Right lobe of liver (tissue), 6 donors: ENCODE measurements at regions not wholly inside any gene's neighbourhood (a gene's known extent, or its start where the extent isn't known, plus 50 kb on each side); places are given as distances from the start of the nearest gene placed in this dataset.

Source experiments
- ATAC-seq, 4 donors: fragments of 200-7000 bp; cut with Tn5 transposase; one replicate each; pipeline ENCODE4 v1.9.1; 2020; ENCODE audit warnings: mild to moderate bottlenecking in 4 of 4, moderate library complexity in 4 of 4
- DNase-seq, 3 donors: peaks; one replicate each; pipeline ENCODE4 v3.0.0-alpha.2; 2020
- H3K27ac ChIP-seq, 3 donors: fragments of 200-600 bp; one replicate each; pipeline ENCODE4 v1.8.0; 2022
- H3K27me3 ChIP-seq, 2 donors: fragments of 200-600 bp; one replicate each; pipeline ENCODE4 v1.8.0; 2022
- H3K36me3 ChIP-seq, 4 donors: fragments of 200-600 bp; sonication (generic) in 1 of 4; one replicate each; pipeline versions ENCODE4 v1.5.1 to v1.8.0; 2017 to 2022; ENCODE audit warnings: control low read depth in 1 of 4
- H3K4me1 ChIP-seq, 4 donors: fragments of 200-600 bp; sonication (generic) in 1 of 4; one replicate each; pipeline versions ENCODE4 v1.5.1 to v1.8.0; 2017 to 2022; ENCODE audit warnings: control low read depth in 1 of 4
- H3K4me3 ChIP-seq, 3 donors: fragments of 200-600 bp; one replicate each; pipeline ENCODE4 v1.8.0; 2022
- H3K9me3 ChIP-seq, 4 donors: fragments of 200-600 bp; sonication (generic) in 1 of 4; one replicate each; pipeline versions ENCODE4 v1.5.1 to v1.8.0; 2017 to 2022; ENCODE audit warnings: control low read depth in 1 of 4
- POLR2A ChIP-seq: fragments of 450-650 bp; IDR thresholded peaks from one replicate; pipeline ENCODE4 v1.6.1; 2017; ENCODE audit warnings: antibody characterized with exemption, mild to moderate bottlenecking
- WGBS: methylation state at CpG from one replicate; pipeline ENCODE4 v1.1.6; 2018; ENCODE audit warnings: low coverage, low lambda C conversion rate; ENCODE audit not compliant: insufficient coverage; ENCODE audit errors: missing lambda C conversion rate; 5-methylcytosine and 5-hydroxymethylcytosine counted together
- intact Hi-C, 2 donors: fragments of 100-400 bp; cut with DNase I; formaldehyde crosslinking; loops; one replicate each; pipeline versions ENCODE4 v1.11.2 to v1.14.1; 2022
- TF ChIP-seq, protein P1 (sequence below), 4 donors: fragments of 200-600 bp in 3 of 4; fragments of 450-650 bp in 1 of 4; IDR thresholded peaks; one replicate each; pipeline versions ENCODE4 v1.5.1 to v1.8.0; 2016 to 2022; ENCODE audit warnings: antibody characterized with exemption in 4 of 4, mild to moderate bottlenecking in 2 of 4
- donor health status: DM: no; HTN: yes; CAD: no.
- donor health status: DM: no; HTN: no; CAD: no.
- donor health status: DM: no; HTN: no; CAD: no.
- donor health status: DM: no; HTN: yes; CAD: no.
- donor health status: DM: no; HTN: yes; CAD: no.

DNA sequence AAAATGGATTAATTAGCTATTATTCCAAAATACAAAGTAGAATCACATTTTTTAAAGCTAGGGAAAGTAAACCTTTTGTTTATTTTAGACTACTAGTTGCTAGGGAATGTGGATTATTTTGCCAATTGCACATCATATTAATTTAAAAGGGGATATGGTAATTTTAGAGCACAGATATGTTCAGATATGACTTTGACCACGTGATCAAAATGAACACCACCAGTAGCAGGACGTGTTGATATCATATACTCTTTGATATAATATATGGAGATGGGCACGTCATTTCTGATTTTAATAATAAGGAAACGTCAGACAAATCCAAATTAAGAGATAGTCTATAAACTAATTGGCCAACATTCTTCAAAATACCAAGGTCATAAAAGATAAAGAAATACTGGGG, 1188.3 kb upstream of the CNTN5 start:
- Histone ChIP-seq H3K4me3 (no peak overlapping the region), H3K27me3 (no peaks in the 10 kb centered on the region), H3K36me3 (no peaks in the 10 kb centered on the region), H3K9me3 (no peaks in the 10 kb centered on the region), H3K27ac (no peak overlapping the region), H3K4me1 (no peaks in the 10 kb centered on the region)
- DNase-seq (no peak), ATAC-seq (no peak)
- 25% methylated on average over 4 of the region's 4 CpGs for WGBS
- TF ChIP-seq POLR2A = no peak
- TF ChIP-seq, protein P1, sequence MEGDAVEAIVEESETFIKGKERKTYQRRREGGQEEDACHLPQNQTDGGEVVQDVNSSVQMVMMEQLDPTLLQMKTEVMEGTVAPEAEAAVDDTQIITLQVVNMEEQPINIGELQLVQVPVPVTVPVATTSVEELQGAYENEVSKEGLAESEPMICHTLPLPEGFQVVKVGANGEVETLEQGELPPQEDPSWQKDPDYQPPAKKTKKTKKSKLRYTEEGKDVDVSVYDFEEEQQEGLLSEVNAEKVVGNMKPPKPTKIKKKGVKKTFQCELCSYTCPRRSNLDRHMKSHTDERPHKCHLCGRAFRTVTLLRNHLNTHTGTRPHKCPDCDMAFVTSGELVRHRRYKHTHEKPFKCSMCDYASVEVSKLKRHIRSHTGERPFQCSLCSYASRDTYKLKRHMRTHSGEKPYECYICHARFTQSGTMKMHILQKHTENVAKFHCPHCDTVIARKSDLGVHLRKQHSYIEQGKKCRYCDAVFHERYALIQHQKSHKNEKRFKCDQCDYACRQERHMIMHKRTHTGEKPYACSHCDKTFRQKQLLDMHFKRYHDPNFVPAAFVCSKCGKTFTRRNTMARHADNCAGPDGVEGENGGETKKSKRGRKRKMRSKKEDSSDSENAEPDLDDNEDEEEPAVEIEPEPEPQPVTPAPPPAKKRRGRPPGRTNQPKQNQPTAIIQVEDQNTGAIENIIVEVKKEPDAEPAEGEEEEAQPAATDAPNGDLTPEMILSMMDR (IDR thresholded peaks at IDR 0.05) = no peak
- intact Hi-C loops = no loop called here

DNA sequence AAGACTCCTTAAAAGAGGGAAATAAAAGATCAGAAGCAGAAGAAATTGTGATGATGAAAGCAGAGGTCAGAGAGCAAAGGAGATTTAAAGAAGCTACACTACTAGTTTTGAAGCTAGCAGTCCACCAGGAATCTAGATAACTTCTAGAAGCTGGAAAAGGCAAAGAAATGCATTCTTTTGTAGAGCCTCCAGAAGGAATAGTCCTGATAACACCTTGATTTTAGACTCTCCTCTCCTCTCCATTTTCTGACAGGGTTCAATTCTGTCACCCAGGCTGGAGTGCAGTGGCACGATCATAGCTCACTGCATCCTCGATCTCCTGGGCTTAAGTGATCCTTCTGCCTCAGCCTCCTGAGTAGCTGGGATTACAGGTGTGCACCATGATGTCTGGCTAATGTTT, 1187.3 kb upstream of the CNTN5 start:
- H3K27me3 ChIP-seq = no peaks in the 10 kb centered on the region
- no peak overlapping the region for H3K4me3 ChIP-seq
- TF ChIP-seq, protein P1 (IDR thresholded peaks at IDR 0.05) = no peak
- TF ChIP-seq POLR2A = no peak
- no peaks in the 10 kb centered on the region for H3K36me3 ChIP-seq
- intact Hi-C loops = no loop called here
- ATAC-seq = no peak
- WGBS = no CpG with 5 or more reads among the region's 2 CpGs
- no peak for DNase-seq
- H3K4me1 ChIP-seq = no peaks in the 10 kb centered on the region
- H3K9me3 ChIP-seq = no peaks in the 10 kb centered on the region
- H3K27ac ChIP-seq = no peak overlapping the region

DNA sequence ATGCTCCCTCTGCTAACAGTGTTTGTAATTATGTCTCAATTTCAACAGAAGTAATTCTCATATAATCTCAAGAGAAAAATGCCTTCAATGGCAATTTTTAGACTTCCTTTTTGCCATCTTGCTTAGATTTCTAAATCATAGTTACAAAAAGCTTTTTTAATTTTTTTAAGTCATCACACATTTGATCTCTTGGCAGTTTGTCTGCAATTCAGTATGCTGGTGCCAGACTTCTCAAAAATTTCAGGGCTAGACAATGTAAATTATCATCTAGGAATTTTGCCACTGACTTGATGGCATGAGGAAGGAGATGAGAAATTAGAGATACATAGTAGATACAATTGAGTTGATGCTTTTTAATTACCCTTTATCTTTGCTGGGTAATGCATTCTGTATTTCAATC, 1176.7 kb upstream of the CNTN5 start:
- H3K4me3 ChIP-seq = no peak overlapping the region
- no peak for DNase-seq
- ATAC-seq = no peak
- H3K9me3 ChIP-seq = peaks cover 0 to 2% (median 0%) of the 10 kb centered on the region in 4 donors
- H3K27ac ChIP-seq = no peak overlapping the region
- TF ChIP-seq, protein P1 (IDR thresholded peaks at IDR 0.05) = no peak
- TF ChIP-seq POLR2A = no peak
- no peaks in the 10 kb centered on the region for H3K4me1 ChIP-seq
- intact Hi-C loops = no loop called here
- no peaks in the 10 kb centered on the region for H3K27me3 ChIP-seq
- no peaks in the 10 kb centered on the region for H3K36me3 ChIP-seq

DNA sequence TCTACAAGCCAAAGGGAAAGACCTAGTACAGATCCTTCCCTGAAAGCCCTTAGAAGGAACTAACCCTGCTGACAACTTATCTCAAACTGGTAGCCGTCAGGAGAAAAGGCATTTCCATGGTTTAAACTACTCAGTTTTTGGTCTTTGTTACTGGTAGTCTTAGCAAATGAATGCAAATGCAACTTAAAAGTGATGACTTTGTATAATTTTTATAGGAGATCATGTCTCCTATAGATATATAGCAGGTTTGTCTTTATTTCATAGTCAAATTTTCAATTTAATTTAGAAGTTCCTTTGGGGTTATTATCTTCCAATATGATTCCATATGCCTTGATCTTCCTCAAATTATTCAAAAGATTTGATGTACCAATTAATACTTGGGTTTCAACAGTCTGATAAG, 1173.0 kb upstream of the CNTN5 start:
- intact Hi-C loops = no loop called here
- Histone ChIP-seq H3K4me3 (no peak overlapping the region), H3K4me1 (no peaks in the 10 kb centered on the region), H3K36me3 (no peaks in the 10 kb centered on the region), H3K27ac (no peak overlapping the region), H3K27me3 (no peaks in the 10 kb centered on the region), H3K9me3 (peaks cover 0 to 2% (median 0%) of the 10 kb centered on the region in 4 donors)
- TF ChIP-seq, protein P1 (IDR thresholded peaks at IDR 0.05) = no peak
- no peak for TF ChIP-seq POLR2A
- DNase-seq (no peak), ATAC-seq (no peak)
- WGBS = 56% methylated on average over 1 of the region's 1 CpG

DNA sequence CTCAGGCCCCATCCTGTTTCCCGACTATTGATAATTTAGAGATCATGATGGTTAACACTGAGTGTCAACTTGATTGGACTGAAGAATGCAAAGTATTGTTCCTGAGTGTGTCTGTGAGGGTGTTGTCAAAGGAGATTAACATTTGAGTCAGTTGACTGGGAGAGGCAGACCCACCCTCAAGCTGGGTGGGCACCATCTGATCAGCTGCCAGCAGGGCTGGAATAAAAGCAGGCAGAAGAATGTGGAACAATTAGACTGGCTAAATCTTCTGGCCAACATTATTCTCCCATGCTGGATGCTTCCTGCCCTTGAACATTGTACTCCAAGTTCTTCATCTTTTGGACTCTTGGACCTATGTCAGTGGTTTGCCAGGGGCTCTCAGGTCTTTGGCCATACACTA, 1170.0 kb upstream of the CNTN5 start:
- DNase-seq (no peak), ATAC-seq (no peak)
- intact Hi-C loops = no loop called here
- Histone ChIP-seq H3K4me3 (no peak overlapping the region), H3K36me3 (no peaks in the 10 kb centered on the region), H3K27ac (no peak overlapping the region), H3K4me1 (no peaks in the 10 kb centered on the region), H3K9me3 (no peaks in the 10 kb centered on the region), H3K27me3 (no peaks in the 10 kb centered on the region)
- WGBS = 41% methylated on average over 1 of the region's 1 CpG
- TF ChIP-seq, protein P1 (IDR thresholded peaks at IDR 0.05) = no peak
- TF ChIP-seq POLR2A = no peak
